Activated CD4-positive, alpha-beta memory T cell treated with anti-CD3 and anti-CD28 coated beads for 36 hours (primary cell): ENCODE measurements at regions not wholly inside any gene's neighbourhood (a gene's known extent, or its start where the extent isn't known, plus 50 kb on each side); places are given as distances from the start of the nearest gene placed in this dataset.

Source experiments
- CTCF ChIA-PET: fragments of 350-600 bp; sonication (Branson Sonifier 250); formaldehyde crosslinking; loops from one replicate; lab custom pipeline; 2021; ENCODE audit warnings: antibody characterized with exemption, inconsistent platforms; lab: Charles Lee
- POLR2A ChIA-PET: fragments of 350-600 bp; sonication (Branson Sonifier 250); formaldehyde crosslinking; loops from one replicate; lab custom pipeline; 2021; ENCODE audit warnings: antibody characterized with exemption; lab: Charles Lee
- DNase-seq: peaks from one replicate; pipeline ENCODE4 v3.0.0-alpha.2; 2020
- H3K27ac Mint-ChIP-seq: one replicate; pipeline ENCODE4 v1.8.0; 2021; ENCODE audit warnings: mixed read lengths
- H3K27me3 Mint-ChIP-seq: one replicate; pipeline ENCODE4 v1.8.0; 2021; ENCODE audit warnings: mixed read lengths
- H3K36me3 Mint-ChIP-seq: one replicate; pipeline ENCODE4 v1.8.0; 2021; ENCODE audit warnings: mixed read lengths
- H3K4me1 Mint-ChIP-seq: one replicate; pipeline ENCODE4 v1.8.0; 2021; ENCODE audit warnings: low read depth, mixed read lengths
- H3K4me3 Mint-ChIP-seq: one replicate; pipeline ENCODE4 v1.8.0; 2021; ENCODE audit warnings: mild to moderate bottlenecking, mixed read lengths
- H3K9me3 Mint-ChIP-seq: one replicate; pipeline ENCODE4 v1.8.0; 2021; ENCODE audit warnings: mixed read lengths
- intact Hi-C: fragments of 100-400 bp; cut with micrococcal nuclease; formaldehyde crosslinking; loops from one replicate; pipeline ENCODE4 v1.15.1; 2023

DNA sequence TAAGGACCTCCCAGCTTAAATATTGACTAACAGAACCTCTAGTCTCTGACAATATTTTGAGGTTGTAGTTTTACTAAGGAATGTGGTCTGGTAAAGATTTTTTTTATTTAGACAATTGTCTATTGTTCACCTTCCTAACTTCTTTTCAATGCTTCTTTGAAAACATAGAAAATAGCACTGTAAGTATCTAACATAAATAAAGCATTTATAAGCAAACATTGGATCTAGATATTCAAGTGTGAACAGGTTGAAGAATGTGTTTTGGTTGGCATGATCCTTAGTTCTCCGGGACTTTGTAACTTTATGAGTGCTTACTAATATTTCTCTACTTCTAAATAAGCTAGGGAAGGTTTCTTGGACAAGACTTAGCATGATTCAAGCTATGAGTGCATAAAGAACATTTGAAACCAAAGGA, 285.4 kb upstream of the ARSJ start:
- no peak overlapping the region for H3K4me3 Mint-ChIP-seq
- no peaks in the 10 kb centered on the region for H3K27me3 Mint-ChIP-seq
- H3K9me3 Mint-ChIP-seq = no peaks in the 10 kb centered on the region
- H3K27ac Mint-ChIP-seq = no peak overlapping the region
- ChIA-PET POLR2A (interaction anchor here (0.7 kb wide), 1 partner anchor 12 kb away, joined by 3 read pairs; no protein-coding TSS in a partner anchor), CTCF (no interaction called here)
- no peaks in the 10 kb centered on the region for H3K4me1 Mint-ChIP-seq
- DNase-seq = no peak
- no peaks in the 10 kb centered on the region for H3K36me3 Mint-ChIP-seq
- intact Hi-C loops = no loop called here

DNA sequence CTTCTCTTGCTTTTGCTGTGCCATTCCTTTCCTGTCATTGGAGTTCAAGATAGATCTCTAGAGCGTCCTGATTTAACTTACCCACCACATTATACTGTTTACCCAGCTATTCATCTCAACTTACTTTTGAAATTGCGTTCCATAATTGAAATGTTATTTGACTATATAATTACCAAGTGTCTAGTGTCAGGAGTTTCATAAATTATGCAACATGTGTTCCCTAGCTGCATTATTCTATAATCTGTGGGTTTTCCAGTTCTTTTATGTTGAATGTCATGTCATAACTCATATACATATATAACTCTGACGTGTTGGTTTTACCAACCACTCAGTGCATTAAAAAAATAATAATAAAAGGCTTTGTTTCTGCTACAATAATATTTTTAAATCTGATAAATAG, 285.9 kb upstream of the ARSJ start:
- H3K4me3 Mint-ChIP-seq = no peak overlapping the region
- no peaks in the 10 kb centered on the region for H3K9me3 Mint-ChIP-seq
- no peaks in the 10 kb centered on the region for H3K4me1 Mint-ChIP-seq
- no peak for DNase-seq
- no peak overlapping the region for H3K27ac Mint-ChIP-seq
- no peaks in the 10 kb centered on the region for H3K36me3 Mint-ChIP-seq
- no peaks in the 10 kb centered on the region for H3K27me3 Mint-ChIP-seq
- POLR2A ChIA-PET = interaction anchor here (0.7 kb wide), 1 partner anchor 12 kb away, joined by 3 read pairs; no protein-coding TSS in a partner anchor
- CTCF ChIA-PET = no interaction called here
- intact Hi-C loops = no loop called here

DNA sequence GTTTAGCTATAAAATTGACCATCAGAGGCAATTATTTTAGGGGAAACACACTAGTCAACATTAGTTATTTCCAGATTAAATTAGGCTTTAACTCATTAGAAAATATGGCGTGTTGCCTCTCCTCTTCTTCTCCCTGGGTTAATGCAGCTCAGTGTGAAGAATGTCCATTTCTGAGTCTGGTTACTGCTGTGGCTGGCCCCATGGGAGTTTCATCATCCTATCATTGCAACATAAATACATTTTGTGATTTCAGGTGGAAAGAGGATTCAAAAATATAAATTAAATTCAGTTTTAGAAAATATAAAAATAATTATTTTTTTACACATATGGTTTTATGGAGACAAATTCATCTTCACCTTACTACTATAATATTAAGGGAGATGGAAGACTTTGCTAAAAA, 288.5 kb upstream of the ARSJ start:
- intact Hi-C loops = no loop called here
- no peaks in the 10 kb centered on the region for H3K9me3 Mint-ChIP-seq
- DNase-seq = no peak
- no peak overlapping the region for H3K27ac Mint-ChIP-seq
- ChIA-PET CTCF (no interaction called here), POLR2A (no interaction called here)
- H3K4me1 Mint-ChIP-seq = peaks cover 2% of the 10 kb centered on the region
- H3K4me3 Mint-ChIP-seq = no peak overlapping the region
- no peaks in the 10 kb centered on the region for H3K36me3 Mint-ChIP-seq
- H3K27me3 Mint-ChIP-seq = no peaks in the 10 kb centered on the region

DNA sequence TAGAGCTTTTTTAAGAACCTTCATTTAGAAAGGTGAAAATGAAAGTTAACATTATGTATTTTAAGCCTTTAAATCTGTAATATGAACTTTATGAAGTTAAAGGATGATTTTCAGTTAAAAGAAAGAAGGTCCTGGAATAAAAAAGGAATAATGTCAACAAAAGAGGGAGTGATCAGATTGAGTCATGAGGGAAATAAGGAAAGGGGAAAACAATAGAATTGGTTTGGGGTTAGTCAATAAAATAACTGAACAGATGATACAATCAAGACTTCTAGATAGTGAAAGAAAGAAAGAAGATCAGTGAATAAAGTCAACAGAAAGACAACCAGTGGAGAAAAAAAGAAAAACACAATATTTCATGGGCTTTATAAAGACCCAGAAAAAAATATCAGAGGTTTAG, 291.6 kb upstream of the ARSJ start:
- CTCF ChIA-PET = no interaction called here
- no peak overlapping the region for H3K27ac Mint-ChIP-seq

DNA sequence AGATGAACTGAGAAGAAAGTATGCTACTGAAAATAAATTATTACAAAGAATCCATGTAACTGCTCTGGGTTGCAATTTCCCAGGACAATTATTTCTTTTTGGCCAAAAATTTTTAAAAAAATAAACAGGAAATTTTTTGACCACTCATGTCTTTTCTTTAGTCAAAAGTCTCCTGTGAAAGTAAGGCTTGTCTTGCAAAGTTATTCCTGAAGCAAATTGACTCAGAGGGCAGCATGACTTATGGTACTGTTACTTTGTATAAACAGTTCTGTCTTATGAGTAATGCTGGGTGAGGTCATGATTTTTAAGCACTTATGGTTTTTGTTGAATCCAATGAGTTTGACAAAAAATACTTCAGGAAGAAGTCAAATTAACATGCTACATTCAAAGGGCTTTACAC, 292.8 kb upstream of the ARSJ start:
- ChIA-PET POLR2A (no interaction called here), CTCF (no interaction called here)
- Mint-ChIP-seq H3K4me1 (peaks cover 2% of the 10 kb centered on the region), H3K9me3 (no peaks in the 10 kb centered on the region), H3K27me3 (no peaks in the 10 kb centered on the region), H3K4me3 (no peak overlapping the region), H3K27ac (no peak overlapping the region), H3K36me3 (no peaks in the 10 kb centered on the region)
- intact Hi-C loops = no loop called here
- DNase-seq = no peak

More for the DNA sequence above, 291.6 kb upstream of the ARSJ start:
- intact Hi-C loops = no loop called here
- Mint-ChIP-seq H3K27me3 (no peaks in the 10 kb centered on the region), H3K4me3 (no peak overlapping the region), H3K9me3 (no peaks in the 10 kb centered on the region), H3K4me1 (peaks cover 2% of the 10 kb centered on the region), H3K36me3 (no peaks in the 10 kb centered on the region)
- POLR2A ChIA-PET = no interaction called here
- DNase-seq = no peak

DNA sequence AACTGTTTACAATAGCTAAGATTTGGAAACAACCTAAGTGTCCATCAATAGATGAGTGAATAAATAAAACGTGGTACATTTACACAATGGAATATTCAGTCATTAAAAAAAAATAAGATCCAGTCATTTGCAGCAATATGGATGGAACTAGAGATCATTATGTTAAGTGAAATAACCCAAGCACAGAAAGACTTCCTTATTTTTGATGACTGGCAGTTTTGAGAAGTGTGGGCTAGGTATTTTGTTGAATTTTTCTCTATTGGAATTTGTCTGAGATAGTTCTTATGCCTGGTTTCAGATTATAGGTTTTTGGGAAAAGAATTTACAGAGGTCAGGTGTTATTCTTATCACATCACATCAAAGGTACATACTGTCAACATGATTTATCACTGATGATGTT, 293.8 kb upstream of the ARSJ start:
- ChIA-PET CTCF (interaction anchor here (0.7 kb wide), 1 partner anchor 39 kb away, joined by 3 read pairs; no protein-coding TSS in a partner anchor), POLR2A (no interaction called here)
- intact Hi-C loops = no loop called here
- no peaks in the 10 kb centered on the region for H3K36me3 Mint-ChIP-seq
- no peaks in the 10 kb centered on the region for H3K27me3 Mint-ChIP-seq
- H3K27ac Mint-ChIP-seq = no peak overlapping the region
- no peaks in the 10 kb centered on the region for H3K9me3 Mint-ChIP-seq
- H3K4me1 Mint-ChIP-seq = peaks cover 2% of the 10 kb centered on the region
- no peak for DNase-seq
- H3K4me3 Mint-ChIP-seq = no peak overlapping the region

DNA sequence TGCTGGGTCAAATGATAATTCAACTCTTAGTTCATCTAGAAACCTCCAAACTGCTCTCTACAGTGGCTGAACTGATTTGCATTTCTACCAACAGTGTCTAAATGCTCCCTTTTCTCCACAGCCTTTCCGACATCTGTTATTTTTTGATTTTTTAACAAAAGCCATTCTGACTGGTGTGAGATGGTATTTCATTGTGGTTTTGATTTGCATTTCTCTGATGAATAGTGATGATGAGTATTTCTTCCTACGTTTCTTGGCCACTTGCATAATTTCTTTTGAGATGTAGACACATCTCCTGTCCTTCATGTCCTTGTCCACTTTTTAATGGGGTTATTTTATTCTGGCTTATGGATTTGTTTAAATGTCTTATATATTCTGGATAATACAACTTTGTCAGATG, 298.2 kb upstream of the ARSJ start:
- CTCF ChIA-PET = no interaction called here
- no peaks in the 10 kb centered on the region for H3K9me3 Mint-ChIP-seq
- no peak overlapping the region for H3K4me3 Mint-ChIP-seq
- no peaks in the 10 kb centered on the region for H3K36me3 Mint-ChIP-seq
- intact Hi-C loops = no loop called here
- no peaks in the 10 kb centered on the region for H3K27me3 Mint-ChIP-seq
- H3K27ac Mint-ChIP-seq = no peak overlapping the region
- no peaks in the 10 kb centered on the region for H3K4me1 Mint-ChIP-seq
- no peak for DNase-seq
- POLR2A ChIA-PET = no interaction called here

DNA sequence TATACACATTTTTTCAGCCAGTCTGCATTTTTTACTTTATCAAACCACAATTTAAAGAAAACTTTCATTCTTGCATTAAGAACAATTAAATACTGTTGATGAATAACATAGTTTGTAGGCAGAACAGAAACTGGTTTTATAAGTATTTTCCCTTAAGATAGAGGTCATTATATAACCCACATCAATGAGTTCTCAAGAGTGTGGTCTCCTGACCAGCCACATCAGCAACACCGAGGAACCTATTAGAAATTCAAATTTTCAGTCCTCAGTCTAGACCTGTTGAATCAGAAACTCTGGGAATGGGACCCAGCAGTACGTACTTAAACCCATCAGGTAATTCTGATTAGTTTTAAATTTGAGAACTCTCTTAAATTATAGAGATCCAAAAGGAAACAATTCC, 299.6 kb upstream of the ARSJ start:
- Mint-ChIP-seq H3K36me3 (no peaks in the 10 kb centered on the region), H3K27ac (no peak overlapping the region), H3K9me3 (no peaks in the 10 kb centered on the region), H3K27me3 (no peaks in the 10 kb centered on the region), H3K4me3 (no peak overlapping the region), H3K4me1 (no peaks in the 10 kb centered on the region)
- ChIA-PET CTCF (no interaction called here), POLR2A (no interaction called here)
- DNase-seq = no peak
- intact Hi-C loops = no loop called here

DNA sequence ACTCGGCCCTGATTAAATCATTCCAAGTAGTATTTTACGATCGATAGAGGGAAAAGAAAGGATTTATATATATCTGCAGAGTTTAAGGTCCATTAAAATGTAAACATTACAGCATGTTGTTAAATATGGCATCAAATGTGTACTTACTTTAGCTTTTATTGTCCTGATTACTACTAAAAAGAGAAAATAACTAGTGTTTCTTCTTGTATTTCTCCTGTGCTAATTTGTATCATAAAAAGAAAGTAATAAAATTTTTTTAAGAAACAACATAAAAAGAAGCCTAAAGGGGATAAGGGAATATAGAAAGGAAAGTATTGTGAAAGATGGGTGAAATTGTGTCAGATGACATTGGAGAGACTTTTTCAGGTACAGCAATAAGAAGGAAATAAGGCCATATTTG, 300.3 kb upstream of the ARSJ start:
- intact Hi-C loops = no loop called here
- Mint-ChIP-seq H3K9me3 (no peaks in the 10 kb centered on the region), H3K4me3 (no peak overlapping the region), H3K27me3 (no peaks in the 10 kb centered on the region), H3K4me1 (no peaks in the 10 kb centered on the region), H3K27ac (no peak overlapping the region), H3K36me3 (no peaks in the 10 kb centered on the region)
- DNase-seq = no peak
- ChIA-PET POLR2A (no interaction called here), CTCF (no interaction called here)

DNA sequence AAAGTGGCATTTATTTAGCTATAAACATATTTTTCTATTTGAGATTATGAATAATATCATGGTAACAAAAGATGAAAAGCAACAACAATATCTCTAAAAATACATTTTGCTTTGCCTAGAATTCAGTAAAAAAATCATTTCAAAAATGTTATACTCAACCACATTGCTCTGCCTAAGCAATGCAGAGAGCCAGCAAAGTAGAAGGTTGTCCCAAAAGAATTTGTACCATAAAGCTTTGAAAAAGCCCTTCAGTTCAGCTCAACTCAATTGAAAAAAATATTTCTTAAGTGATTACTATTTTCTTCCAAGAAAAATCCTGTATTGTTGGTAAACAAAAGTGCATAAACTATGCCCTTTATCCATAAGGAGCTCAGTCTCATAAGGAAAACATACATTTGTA, 301.2 kb upstream of the ARSJ start:
- H3K9me3 Mint-ChIP-seq = no peaks in the 10 kb centered on the region
- no peaks in the 10 kb centered on the region for H3K4me1 Mint-ChIP-seq
- H3K27me3 Mint-ChIP-seq = no peaks in the 10 kb centered on the region
- ChIA-PET POLR2A (no interaction called here), CTCF (no interaction called here)
- H3K36me3 Mint-ChIP-seq = no peaks in the 10 kb centered on the region
- intact Hi-C loops = no loop called here
- DNase-seq = no peak
- H3K27ac Mint-ChIP-seq = no peak overlapping the region
- no peak overlapping the region for H3K4me3 Mint-ChIP-seq

DNA sequence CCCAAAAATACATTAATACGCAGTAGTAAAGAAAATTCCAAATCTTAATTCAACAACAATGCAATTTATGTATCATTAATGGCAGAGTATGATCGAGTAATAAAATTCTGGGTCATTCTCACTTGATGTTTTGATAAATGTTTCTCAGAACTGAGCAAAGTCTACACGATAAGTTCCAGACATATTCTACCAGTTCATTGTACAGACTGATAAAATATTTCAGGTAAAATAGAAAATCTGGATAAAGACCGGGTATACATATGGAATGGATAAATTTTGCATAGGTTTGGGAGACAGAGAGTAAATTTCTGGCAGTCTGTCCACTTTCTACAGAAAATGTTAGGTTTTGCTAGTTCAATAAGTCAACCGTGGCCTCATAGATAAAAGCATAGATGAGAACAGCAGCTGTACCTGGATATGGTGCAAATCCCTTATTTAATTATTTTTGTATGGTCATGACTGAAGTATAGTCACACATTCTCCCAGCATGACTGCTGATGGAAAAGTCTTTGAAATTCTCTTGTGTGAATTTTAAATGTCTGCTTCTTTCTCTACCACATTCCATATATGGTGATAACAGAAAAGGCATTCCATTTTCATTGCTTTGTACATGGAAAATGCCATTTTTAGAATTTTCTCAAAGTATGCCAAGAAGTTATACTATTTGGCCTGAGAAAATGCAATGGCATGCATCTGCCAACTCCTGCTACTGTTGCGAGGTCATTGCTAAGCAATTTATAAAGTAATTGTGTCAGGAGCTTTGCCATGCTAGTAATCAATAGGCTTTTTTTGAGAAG, 301.9 kb upstream of the ARSJ start:
- no peaks in the 10 kb centered on the region for H3K36me3 Mint-ChIP-seq
- intact Hi-C loops = no loop called here
- ChIA-PET POLR2A (no interaction called here), CTCF (no interaction called here)
- no peak overlapping the region for H3K4me3 Mint-ChIP-seq
- no peaks in the 10 kb centered on the region for H3K4me1 Mint-ChIP-seq
- H3K27me3 Mint-ChIP-seq = no peaks in the 10 kb centered on the region
- H3K9me3 Mint-ChIP-seq = no peaks in the 10 kb centered on the region
- H3K27ac Mint-ChIP-seq = no peak overlapping the region
- no peak for DNase-seq

DNA sequence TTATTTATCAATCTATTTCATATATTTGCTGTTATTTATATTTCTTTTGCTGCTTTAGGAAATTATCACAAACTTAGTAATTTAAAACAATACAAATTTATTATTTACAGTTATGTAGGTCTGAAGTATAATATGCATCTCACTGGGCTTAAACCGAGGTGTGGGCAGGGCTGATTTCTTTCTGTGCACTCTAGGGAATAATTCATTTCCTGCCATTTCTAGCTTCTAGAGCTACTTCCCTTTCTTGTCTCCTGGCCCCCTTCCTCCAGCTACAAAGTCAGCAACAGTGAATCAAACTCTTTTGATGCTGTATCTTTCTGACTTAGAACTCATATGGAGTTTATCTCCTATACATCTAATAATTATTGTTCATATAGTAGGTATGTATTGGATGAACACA, 303.5 kb upstream of the ARSJ start:
- no peak for DNase-seq
- no peak overlapping the region for H3K4me3 Mint-ChIP-seq
- no peaks in the 10 kb centered on the region for H3K27me3 Mint-ChIP-seq
- ChIA-PET CTCF (no interaction called here), POLR2A (no interaction called here)
- H3K4me1 Mint-ChIP-seq = no peaks in the 10 kb centered on the region
- H3K27ac Mint-ChIP-seq = no peak overlapping the region
- intact Hi-C loops = no loop called here
- no peaks in the 10 kb centered on the region for H3K36me3 Mint-ChIP-seq
- no peaks in the 10 kb centered on the region for H3K9me3 Mint-ChIP-seq

DNA sequence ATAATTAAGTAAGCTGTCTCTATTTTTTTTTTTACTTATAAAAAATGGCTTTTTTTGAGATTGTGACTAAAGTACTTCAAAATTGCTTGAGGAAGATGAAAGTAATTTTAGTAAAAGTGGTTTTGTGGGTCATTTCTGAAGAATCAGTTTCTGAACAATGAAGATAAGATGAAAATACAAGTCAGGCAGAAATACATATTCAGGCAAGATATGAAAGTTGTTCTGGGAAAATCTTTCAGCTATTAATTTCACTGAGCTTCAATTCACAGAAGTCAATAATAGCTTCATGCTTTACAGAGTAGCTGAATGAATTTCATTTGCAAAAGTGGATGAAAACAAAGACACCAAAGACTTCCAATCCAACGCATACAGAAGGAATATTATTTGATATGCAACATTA, 305.2 kb upstream of the ARSJ start:
- no peaks in the 10 kb centered on the region for H3K4me1 Mint-ChIP-seq
- POLR2A ChIA-PET = no interaction called here
- H3K36me3 Mint-ChIP-seq = no peaks in the 10 kb centered on the region
- no peaks in the 10 kb centered on the region for H3K27me3 Mint-ChIP-seq
- no peak overlapping the region for H3K27ac Mint-ChIP-seq
- H3K4me3 Mint-ChIP-seq = no peak overlapping the region
- intact Hi-C loops = no loop called here
- H3K9me3 Mint-ChIP-seq = no peaks in the 10 kb centered on the region
- no peak for DNase-seq
- CTCF ChIA-PET = no interaction called here
